Ectodermal cell (in vitro differentiated cells): ENCODE measurements at regions not wholly inside any gene's neighbourhood (a gene's known extent, or its start where the extent isn't known, plus 50 kb on each side); places are given as distances from the start of the nearest gene placed in this dataset.

Experiments
- H3K27ac ChIP-seq: 2 replicates; pipeline ENCODE4 v1.7.0; 2013; ENCODE audit warnings: mild to moderate bottlenecking, low read depth, low read length; ENCODE audit not compliant: insufficient read depth, poor library complexity, severe bottlenecking
- H3K27me3 ChIP-seq: 2 replicates; pipeline ENCODE4 v1.7.0; 2013; ENCODE audit warnings: mild to moderate bottlenecking, low read length; ENCODE audit not compliant: insufficient read depth, control insufficient read depth, poor library complexity, severe bottlenecking
- H3K36me3 ChIP-seq: one replicate; pipeline ENCODE4 v1.7.0; 2013; ENCODE audit warnings: low read length; ENCODE audit not compliant: control insufficient read depth, insufficient read depth
- H3K4me1 ChIP-seq: one replicate; pipeline ENCODE4 v1.7.0; 2013; ENCODE audit warnings: low read length; ENCODE audit not compliant: control insufficient read depth, insufficient read depth
- H3K4me3 ChIP-seq: 2 replicates; pipeline ENCODE4 v1.7.0; 2013; ENCODE audit warnings: low read depth, low read length, control low read depth; ENCODE audit not compliant: insufficient read depth
- H3K9me3 ChIP-seq: 2 replicates; pipeline ENCODE4 v1.7.0; 2013; ENCODE audit warnings: mild to moderate bottlenecking, low read length, moderate library complexity; ENCODE audit not compliant: control insufficient read depth
- WGBS, 2 experiments: methylation state at CpG; one replicate each; pipeline ENCODE4 v1.1.7; 2013; ENCODE audit warnings: missing lambda C conversion rate in 2 of 2; 5-methylcytosine and 5-hydroxymethylcytosine counted together

GRCh38 chr22:47449508-47450270, 687.2 kb downstream of the TBC1D22A start:
- H3K36me3 ChIP-seq: no peaks in the 10 kb centered on the region
- WGBS, 2 experiments: 67 to 70% methylated on average over 12 of the region's 12 CpGs
- H3K9me3 ChIP-seq: peaks cover 15% of the 10 kb centered on the region

GRCh38 chr22:47448231-47449223, 686.1 kb downstream of the TBC1D22A start:
- H3K9me3 ChIP-seq: peaks cover 11% of the 10 kb centered on the region
- 78 to 81% methylated on average over 16 to 19 of the region's 19 CpGs for WGBS, 2 experiments
- H3K27ac ChIP-seq: no peak overlapping the region

More at GRCh38 chr22:47449508-47450270, 687.2 kb downstream of the TBC1D22A start:
- H3K4me3 ChIP-seq: no peak overlapping the region
- no peak overlapping the region for H3K27ac ChIP-seq
- no peaks in the 10 kb centered on the region for H3K27me3 ChIP-seq
- H3K4me1 ChIP-seq: no peaks in the 10 kb centered on the region

DNA sequence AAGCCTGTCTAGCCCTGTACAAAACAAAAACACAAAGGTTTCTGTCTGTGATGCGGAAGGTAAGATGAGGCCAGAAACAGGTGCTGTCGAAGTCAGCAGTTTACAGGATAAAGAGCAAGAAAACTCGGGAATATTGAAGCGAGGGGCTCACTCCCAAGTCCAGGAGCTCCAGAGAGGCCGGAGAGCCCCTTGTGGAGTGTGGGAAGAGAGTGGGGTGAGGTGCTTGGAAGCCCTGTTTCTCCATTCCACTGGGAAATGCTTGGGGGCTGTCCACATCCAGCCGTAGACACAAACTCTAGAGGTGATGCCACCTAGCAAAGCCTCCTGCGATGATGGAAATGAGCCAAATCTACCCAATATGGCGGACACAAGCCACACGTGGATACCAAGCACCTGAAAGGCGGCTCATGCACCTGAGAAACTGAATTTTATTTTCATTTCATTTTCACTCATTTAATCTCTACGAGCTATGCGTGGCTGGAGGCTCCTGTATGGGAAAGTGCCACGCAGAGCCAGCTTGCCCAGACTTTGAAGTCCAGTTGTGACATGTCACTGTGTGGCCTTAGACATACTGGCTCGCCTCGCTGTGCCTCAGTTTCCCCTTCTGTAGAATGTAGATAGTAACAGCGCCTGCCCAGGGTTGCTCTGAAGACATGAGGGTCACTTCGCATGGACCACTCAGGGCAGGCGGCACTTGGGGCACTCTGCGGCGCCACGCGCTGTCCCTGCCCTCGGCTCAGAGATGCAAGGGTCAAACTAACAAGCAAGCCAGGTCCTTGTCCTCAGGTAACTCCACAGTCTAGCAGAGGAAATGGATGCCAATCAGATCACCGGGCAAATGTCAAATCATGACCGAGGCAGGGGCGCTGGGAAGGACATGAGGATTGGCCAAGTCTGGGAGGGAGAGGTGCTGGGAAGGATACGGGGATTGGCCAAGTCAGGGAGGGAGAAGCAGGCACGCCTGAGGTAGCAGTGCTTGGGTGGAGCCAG, 684.7 kb downstream of the TBC1D22A start:
- WGBS, 2 experiments: 82 to 84% methylated on average over 28 of the region's 28 CpGs

More at GRCh38 chr22:47448231-47449223, 686.1 kb downstream of the TBC1D22A start:
- Histone ChIP-seq H3K4me3 (no peak overlapping the region), H3K36me3 (no peaks in the 10 kb centered on the region), H3K4me1 (no peaks in the 10 kb centered on the region), H3K27me3 (no peaks in the 10 kb centered on the region)

GRCh38 chr22:47446331-47446730, 683.9 kb downstream of the TBC1D22A start:
- Histone ChIP-seq H3K9me3 (peaks cover 7% of the 10 kb centered on the region), H3K4me1 (no peaks in the 10 kb centered on the region), H3K4me3 (no peak overlapping the region), H3K27me3 (no peaks in the 10 kb centered on the region), H3K36me3 (no peaks in the 10 kb centered on the region), H3K27ac (no peak overlapping the region)
- WGBS, 2 experiments: 86 to 87% methylated on average over 8 of the region's 8 CpGs

More for the DNA sequence above, 684.7 kb downstream of the TBC1D22A start:
- no peak overlapping the region for H3K27ac ChIP-seq
- H3K36me3 ChIP-seq: no peaks in the 10 kb centered on the region
- H3K9me3 ChIP-seq: peaks cover 8% of the 10 kb centered on the region
- no peaks in the 10 kb centered on the region for H3K4me1 ChIP-seq
- H3K4me3 ChIP-seq: no peak overlapping the region
- H3K27me3 ChIP-seq: no peaks in the 10 kb centered on the region

DNA sequence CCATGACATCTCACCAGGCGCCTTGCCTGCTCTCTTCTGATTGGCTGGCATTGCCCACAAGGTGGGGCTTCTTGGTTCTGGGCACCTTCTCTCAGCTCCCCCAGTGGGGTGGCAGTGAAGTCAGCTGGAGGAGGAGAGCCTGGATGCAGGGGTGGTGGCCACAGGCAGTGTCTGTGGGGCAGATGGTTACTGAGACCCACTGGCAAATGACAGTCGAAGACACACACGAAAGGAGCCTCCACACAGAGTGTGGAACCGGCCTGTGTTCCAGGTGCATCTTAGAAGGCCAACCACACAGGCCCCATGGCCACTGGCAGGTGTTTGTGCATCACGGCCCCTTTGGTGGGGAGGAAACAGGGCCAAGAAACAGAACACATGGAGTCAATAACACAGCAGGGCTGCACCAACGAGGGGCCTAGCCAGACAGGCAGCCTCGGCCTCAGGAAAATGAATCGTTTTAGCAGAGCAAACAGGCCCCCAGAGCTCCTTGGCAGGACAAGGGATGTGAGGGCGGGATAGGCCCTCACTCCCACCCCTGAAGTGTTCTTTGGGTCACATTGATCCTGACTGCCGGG, 683.4 kb downstream of the TBC1D22A start:
- no peaks in the 10 kb centered on the region for H3K36me3 ChIP-seq
- H3K9me3 ChIP-seq: peaks cover 7% of the 10 kb centered on the region
- 70 to 71% methylated on average over 10 of the region's 10 CpGs for WGBS, 2 experiments
- H3K4me1 ChIP-seq: no peaks in the 10 kb centered on the region
- no peak overlapping the region for H3K4me3 ChIP-seq
- no peak overlapping the region for H3K27ac ChIP-seq
- no peaks in the 10 kb centered on the region for H3K27me3 ChIP-seq

- no peaks in the 10 kb centered on the region for H3K27me3 ChIP-seq
- WGBS, 2 experiments: 75 to 79% methylated on average over 5 of the region's 5 CpGs
- no peaks in the 10 kb centered on the region for H3K36me3 ChIP-seq
- peaks cover 7% of the 10 kb centered on the region for H3K9me3 ChIP-seq
- H3K4me3 ChIP-seq: no peak overlapping the region
- no peaks in the 10 kb centered on the region for H3K4me1 ChIP-seq
- no peak overlapping the region for H3K27ac ChIP-seq
These were observed 682.8 kb downstream of the TBC1D22A start for GRCh38 chr22:47445212-47445611.

DNA sequence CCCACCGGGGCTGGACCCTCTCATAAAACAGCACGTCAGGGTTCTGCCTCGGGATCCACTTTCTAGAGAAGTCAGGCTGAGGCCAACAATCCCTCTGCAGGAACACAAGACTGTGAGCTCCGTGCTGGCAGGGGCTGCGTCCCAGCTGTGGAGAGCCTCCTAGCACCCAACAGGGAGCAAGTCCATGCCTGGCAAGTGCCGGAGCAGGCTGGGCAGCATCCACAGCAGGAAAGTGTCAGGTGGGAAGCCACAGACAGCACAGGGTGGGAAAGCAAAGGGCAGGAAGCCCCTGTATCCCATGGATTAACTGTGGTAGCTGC, 682.3 kb downstream of the TBC1D22A start:
- Histone ChIP-seq H3K27ac (no peak overlapping the region), H3K4me1 (no peaks in the 10 kb centered on the region), H3K36me3 (no peaks in the 10 kb centered on the region), H3K4me3 (no peak overlapping the region), H3K9me3 (peaks cover 7% of the 10 kb centered on the region), H3K27me3 (no peaks in the 10 kb centered on the region)
- WGBS, 2 experiments: 79 to 81% methylated on average over 6 of the region's 6 CpGs

DNA sequence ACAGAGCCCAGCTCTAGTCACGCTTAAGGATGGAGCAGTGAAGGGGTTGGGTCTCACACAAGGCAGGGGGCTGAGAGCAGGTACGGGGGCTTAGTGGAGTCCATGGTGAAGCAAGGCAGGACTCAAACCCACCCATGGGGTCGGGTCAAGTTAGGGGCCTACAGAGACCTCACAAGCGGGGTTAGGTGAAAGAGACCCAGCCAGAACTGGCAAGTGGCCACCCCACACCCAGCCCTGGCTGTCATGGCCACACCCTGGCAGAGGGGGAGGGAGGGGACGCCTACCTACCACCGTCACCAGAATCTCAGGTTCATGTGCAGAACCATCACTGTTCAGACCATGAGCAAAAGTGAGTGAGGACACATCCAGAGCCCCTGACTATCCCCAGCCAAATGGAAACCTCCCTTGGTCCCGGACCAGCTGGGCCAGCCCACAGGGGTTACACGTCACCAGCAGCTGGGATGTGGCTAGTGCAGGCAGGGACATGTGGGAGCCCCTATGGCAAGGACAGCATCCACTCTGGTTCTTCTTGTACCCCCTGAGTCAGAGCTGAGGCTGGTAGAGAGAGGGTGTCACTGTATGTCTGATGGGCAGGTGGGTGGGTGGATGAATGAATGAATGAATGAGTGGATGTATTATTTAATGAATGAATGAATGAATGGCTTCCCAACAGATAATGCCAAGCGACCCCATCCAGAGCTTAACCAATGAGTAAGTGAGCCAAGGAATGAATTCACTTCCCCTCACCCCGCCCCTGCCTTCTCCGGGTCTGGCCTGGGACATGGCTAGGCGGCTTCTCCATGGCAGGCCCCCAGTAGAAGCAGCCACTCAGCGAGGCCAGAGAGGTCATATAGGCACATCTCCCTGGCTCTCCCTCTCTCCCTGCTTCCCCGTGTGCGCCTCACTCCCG, 681.6 kb downstream of the TBC1D22A start:
- 74 to 76% methylated on average over 16 of the region's 16 CpGs for WGBS, 2 experiments
- Histone ChIP-seq H3K36me3 (no peaks in the 10 kb centered on the region), H3K9me3 (peaks cover 7% of the 10 kb centered on the region), H3K27ac (no peak overlapping the region), H3K4me1 (no peaks in the 10 kb centered on the region), H3K27me3 (no peaks in the 10 kb centered on the region), H3K4me3 (no peak overlapping the region)

GRCh38 chr22:47442821-47443220, 680.4 kb downstream of the TBC1D22A start:
- Histone ChIP-seq H3K9me3 (peaks cover 7% of the 10 kb centered on the region), H3K27ac (no peak overlapping the region), H3K4me1 (no peaks in the 10 kb centered on the region), H3K36me3 (no peaks in the 10 kb centered on the region), H3K4me3 (no peak overlapping the region), H3K27me3 (no peaks in the 10 kb centered on the region)
- 83 to 85% methylated on average over 6 of the region's 6 CpGs for WGBS, 2 experiments
